Activated CD4-positive, CD25-positive, alpha-beta regulatory T cell (primary cell): ENCODE measurements at regions not wholly inside any gene's neighbourhood (a gene's known extent, or its start where the extent isn't known, plus 50 kb on each side); places are given as distances from the start of the nearest gene placed in this dataset.

Experiments used
- DNase-seq, 4 experiments: peaks; one replicate each; lab custom pipeline; 2025; lab: John Stamatoyannopoulos, UW

DNA sequence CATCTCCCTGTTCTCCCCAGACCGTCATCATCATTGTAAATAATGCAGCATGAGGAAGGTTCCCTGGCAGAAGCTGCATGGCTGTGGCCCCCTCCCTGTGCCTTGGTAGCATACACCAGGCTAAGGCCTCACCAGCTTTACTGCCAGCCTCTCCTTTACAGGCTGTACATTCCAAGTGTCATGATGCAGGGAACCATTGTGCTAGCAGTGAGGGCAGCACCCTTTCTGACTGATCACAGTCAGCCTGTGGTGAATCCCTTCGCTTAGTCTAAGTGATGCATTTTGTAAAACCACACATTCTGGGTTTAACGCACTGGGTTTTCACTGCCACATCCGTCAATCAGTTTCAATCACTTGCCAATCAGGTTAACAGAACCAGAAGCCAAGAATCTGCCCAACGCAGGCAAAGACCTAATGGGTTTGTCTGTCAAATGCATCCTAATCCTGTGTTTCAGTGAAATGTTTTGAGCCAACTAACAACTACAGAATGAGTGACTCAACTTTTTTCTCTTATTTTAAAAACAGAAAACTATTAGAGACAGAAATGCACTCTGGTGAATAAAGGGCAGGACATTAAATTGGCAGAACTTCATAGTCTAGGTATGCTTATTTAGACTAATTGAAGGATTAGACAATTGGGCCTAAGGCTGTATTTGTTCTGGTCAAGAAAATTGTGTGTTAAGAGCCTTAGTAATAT is 225.9 kb upstream of the DPH6 start:
- no peak for DNase-seq

DNA sequence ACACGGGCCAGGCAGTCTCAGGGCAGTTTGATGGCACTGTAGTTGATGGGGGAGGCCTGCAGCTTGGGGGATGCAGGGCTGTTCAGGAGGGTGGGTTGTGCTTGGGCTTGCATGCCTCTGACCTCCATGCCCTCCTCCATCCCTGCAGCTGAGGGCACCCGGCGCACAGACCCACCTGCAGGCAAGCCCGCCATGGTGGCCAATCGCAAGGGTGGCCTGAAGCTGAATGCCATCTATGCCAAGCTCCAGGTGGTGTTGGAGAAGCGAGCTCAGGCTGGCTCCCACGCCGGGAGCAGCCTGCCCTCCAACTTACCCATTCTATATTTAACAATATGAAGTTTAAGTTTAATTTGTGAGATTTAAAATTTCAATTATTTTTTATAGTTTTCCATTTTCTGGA is 228.7 kb upstream of the DPH6 start:
- no peak for DNase-seq

DNA sequence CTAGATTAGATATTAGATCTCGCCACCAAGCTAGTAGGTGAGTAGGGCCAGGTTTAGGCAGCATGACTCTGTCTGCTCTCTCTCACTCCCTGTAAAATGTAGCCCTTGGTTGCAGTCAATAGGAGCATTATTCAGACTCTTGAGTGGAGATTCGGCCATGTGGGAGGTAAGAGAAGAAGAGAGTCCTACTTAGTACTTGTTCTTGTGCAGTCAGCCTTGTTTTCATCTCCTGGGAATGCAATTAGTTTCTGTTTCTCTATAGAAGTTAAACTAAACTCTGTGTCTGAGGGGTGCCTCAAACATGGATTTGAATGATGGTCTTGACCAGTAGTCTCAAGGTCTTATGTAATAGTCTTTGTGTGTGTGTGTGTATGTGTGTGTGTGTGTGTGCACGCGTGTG is 229.5 kb upstream of the DPH6 start:
- no peak for DNase-seq

DNA sequence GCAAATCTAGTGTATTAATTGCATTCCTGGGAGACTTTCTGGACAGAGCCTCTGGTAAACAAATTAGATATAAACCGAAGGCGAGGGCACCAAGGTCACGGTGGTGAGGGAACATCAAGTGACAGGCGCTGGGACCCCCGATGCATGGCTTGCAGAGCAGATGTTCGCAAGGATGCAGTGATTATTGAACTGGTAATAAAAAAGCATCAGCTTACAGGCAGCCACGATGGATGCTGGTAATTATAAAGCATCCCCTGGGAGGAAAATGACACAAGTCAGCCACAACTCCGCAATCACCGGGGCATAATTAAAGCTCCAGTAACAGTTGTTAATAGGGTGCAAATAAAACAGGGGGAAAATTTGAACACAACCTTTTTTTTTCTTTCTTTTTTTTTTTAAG is 231.1 kb upstream of the DPH6 start:
- no peak for DNase-seq

DNA sequence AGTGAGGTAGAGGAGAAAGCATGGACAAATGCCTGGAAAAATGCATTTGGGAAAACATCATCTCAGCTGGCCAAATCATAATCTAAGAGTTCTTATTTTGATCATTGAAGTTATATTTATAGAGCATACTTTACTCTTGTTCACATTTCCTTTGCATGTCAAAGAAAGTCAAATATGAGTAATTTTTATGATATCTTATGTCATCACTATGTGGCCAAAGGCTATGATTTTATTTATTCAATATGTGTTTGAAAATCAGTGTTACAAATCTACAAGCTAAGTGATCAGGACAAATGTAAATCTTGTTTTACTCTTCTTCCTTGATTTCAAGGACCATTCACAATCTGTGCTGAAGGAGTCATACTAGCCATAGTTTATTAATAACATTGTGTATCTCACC is 237.2 kb upstream of the DPH6 start:
- no peak for DNase-seq

DNA sequence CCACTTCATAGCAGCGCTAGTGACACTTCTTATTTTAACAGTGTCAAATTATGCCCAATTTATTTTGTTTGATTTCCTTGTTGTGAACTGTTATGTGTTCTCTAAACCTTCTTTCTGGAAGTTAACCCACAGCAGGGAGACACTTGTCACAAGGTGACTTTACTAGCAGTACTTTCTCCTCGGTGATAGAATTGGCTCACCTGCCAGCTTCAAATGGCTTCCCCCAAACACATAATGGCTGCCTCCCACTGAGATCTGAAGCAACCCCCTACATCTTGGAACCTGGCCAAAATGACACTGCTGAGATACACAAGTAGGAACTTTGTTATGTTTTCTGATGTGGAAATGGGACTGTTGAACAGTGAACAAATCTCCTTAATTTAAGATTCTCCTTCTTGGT is 238.8 kb upstream of the DPH6 start:
- no peak for DNase-seq

DNA sequence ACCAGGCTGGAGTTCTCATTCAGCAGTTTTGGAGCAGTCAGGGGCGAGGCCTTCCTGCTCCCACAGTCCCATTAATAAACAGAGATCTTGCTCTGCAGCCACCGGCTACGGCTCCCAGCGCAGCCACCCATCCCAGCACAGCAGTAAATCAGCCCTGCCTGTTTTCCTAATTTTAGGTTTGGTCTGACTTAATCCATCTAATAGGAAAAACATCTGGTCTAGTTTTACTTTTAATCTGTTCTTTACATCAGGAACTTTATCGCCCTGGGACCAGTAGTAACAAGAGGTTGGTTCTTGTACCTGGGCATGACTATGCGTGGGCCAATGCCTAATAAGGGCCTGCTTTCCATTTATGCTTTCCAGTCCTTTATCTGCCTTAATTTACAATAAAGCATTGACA is 264.0 kb upstream of the DPH6 start:
- DNase-seq: no peak

DNA sequence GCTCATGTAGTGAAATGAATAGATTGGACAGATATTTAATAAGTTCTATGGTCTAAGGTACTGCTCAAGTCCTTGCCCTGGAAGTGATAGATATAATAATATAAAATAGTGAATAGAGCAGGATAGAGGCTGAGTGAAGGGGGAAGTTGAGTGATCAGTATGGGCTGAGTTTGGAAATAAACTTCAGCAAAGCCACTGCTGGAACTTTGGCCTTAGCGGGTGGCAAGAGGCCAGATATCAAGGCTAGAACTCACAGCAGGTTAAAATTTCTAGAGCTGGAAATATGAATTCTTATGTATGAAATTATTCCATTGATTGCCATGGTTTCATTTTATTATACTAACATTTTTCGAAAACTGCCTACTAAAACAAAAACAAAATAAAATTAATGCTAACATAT is 267.6 kb upstream of the DPH6 start:
- no peak for DNase-seq

DNA sequence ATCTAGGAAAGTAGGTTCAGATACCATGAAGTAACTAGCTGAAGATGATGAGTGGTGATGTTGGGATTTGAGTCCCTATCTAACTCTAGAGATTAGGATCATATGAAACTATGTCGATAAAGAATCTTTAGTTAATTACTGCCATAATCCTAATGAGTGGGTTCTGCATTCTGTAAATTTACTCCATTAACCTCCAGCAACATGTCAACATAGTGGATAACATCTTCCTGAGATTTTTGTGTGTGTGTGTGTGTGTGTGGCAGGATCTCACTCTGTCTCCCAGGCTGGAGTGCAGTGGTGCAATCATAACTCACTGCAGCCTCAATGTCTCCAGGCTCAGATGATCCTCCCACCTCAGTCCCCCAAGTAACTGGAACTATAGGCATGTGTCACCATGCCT is 272.9 kb upstream of the DPH6 start:
- no peak for DNase-seq

DNA sequence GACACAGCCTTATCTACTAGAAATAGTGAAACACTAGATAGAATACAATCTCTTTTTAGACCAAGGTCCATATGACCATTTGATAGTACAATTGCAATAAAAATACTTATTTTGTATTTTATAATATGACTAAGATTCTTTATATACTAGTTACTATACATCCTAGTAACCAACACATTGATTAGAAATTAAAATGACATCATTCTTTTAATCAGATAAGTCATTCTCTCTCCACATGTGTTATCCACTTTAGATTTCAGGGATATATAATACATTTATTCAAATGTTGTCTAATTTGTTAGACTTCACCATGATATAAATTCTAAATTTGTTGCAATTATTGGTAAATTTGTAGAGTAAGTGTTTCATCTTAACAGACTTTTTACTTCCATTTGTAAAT is 276.2 kb upstream of the DPH6 start:
- no peak for DNase-seq

DNA sequence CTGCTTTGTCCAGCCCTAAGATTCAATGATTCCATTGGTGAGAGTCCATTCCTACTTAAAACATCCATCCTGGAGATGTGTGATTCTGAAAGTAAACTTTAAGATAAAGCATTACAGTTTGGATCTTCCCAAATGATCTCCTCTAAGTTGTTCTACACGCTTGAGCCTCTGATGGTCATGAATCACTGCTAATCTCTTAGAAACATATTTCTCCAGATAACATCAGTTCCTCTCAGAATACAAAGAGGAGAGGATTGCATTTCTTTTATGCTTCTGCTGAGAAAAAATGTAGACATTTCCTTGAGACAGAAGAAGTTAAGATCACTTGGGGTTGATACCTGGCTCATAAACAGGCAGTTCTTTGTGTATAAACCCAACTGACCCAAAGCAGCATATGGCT is 281.2 kb upstream of the DPH6 start:
- DNase-seq: no peak

DNA sequence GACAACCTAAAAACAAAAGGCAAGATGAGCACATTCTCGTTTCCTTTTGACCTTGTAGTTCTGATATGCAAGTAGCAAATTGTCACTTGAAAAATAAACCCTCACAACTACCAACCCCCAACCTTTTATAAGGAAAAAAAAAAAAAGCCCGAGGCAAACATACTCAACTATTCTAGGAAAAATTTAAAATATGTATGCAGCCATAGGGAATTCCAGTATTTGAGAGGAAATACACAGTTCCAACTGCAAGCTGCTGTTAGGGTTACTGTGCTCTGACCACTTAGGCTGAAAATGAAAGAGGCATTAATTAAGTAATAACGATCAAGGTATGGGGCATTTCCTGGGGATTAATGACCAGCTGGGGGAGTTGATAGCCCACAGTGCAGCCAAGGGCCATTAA is 281.9 kb upstream of the DPH6 start:
- DNase-seq: no peak

DNA sequence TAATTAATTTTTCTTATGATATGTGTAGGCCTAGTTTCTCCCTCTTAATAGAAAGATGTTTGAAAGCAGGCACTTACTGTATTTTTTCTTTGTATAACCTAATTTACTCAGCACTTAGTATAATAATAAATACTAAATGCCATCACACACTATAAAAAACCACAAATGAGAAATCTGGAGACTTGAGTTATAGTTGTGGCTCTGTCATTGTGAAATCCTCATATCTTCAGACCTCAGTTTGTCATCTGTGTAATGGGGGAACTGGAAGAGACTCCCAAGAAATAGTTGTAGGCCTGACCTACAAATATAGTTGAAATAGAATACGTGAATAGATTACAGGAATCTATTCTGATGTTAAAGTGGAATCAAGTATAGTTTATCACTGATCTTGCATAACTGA is 287.6 kb upstream of the DPH6 start:
- DNase-seq: no peak

DNA sequence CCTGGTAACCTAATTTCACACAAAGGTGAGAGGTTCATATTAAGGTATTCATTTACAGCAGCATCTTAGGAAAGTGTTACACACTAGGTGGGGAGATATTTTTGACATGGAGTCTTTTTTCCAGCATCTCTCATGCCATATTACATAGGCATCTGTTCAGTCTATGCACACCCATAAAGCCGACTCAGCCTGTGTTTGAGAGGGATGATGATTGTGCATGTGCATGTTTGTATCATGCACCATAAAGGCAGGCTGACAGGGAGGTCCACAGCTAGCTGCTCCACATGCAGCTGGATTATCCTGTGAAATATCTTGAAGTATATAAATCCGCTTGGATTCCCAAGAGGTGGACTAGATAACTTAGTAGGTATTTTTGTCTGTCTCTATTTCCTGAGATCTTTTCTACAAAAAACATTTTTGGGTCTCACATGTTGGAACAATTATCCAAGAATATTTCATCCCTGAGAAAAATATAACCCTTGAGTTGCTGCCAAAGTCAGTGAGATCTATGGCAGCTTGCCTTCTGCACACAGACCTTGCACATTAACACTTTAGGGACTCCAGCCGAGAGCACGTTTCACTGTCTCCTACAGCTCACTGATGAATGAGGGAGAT is 288.4 kb upstream of the DPH6 start:
- no peak for DNase-seq

DNA sequence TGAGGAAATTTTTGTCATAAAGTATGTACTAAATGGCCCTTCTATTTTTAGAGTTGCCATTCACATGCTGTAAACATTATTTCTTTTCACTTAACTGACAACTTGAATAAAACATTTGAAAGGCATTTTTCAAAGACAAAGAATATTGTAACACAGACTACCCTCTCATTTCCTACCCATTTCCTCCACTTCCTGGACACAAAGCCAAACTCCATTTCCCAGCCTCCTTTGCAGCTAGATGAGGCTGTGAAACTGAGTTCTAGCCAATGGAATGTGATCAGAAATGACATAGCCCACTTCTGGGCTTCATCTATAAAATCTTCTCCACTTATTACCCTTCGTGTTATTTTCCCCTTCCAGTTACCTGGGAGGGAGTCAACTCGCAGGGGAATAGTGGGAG is 288.9 kb upstream of the DPH6 start:
- no peak for DNase-seq

DNA sequence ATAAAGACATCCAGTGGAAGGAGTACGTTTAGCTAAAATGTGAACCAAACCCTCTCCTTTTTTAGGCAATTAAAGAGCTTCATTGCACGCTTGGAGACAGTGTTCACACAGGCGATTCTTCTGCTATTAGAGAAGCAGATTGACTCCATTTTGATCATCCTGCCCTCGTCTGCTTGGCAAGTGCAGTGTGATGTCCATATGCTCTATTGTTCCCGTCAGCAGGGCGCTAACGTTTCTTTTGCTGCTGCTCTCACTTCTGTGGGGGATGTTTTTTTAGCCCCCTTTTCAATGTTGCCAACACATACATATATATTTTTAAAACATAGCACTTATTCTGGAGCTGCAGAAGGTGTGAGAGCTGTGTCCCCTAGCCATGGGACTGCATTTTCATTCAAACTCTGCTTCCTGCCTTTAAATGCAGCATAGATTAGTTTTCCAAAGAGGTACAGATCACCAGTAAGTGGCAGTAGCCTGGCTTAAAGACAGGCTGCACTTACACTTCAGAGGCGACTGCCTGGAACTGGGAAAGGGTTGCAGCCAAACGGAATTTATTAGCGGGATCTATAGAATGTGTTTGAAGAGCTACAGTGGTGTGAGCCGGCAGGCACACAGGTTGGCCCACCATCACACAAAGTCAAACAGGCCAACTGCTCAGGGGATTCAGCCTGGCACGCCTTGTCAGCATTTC is 292.6 kb upstream of the DPH6 start:
- no peak for DNase-seq

DNA sequence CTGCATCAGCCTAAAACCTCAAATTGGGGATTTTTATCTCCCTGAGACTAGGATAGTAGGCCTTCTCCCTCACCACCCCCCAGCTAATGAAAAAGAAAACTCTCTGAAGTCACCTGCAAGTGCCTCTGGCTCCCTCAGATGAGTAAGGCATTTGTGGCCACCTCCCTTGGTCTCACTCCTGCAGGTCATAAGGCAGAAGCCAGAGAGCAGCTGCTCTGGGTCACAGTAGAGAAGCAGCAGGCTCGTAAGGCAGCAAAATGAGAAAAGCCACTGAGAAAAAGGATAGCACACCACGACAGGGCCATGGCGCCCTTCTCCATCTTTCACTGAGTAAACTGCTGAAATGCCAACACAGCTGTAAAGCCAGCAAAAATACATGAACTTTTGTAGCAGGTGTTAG is 296.7 kb upstream of the DPH6 start:
- DNase-seq: no peak

DNA sequence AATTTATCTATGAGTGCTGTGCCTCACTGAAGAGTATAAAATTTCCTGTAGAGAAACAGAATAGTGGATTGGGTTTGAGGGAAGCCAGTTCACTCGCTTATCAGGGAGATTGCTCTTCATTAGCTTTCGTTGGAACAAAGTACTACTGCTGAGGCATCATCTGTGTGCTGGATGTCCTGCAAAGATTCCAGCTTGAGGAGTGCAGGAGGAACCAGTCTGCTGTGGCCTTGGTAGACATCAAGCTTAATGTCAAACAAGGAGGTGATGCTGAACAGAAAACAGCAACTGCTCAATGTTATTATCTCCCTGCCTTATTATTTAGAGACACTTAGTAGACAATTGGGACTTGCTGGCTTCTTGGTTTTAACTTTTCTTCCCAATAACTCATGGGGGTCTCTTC is 297.5 kb upstream of the DPH6 start:
- DNase-seq: no peak

DNA sequence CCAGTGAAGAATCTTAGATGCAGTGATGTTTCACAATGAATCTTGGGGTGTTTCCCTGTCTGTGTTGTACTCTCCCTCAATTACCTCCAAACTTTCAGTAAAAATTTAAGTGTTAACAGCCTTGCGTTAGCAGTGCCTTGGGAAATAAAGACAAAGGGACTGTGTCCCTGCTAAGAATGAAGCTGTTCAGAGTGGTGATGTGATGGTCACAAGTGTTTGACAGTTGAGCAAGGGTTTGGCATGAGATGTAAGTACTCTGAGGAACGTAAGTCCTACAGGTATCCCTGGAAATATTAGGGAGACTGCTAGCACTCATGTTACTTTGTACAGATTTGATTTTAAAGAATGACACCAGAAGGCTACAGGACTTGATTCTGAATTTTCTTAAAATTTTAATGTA is 304.3 kb upstream of the DPH6 start:
- DNase-seq: no peak

DNA sequence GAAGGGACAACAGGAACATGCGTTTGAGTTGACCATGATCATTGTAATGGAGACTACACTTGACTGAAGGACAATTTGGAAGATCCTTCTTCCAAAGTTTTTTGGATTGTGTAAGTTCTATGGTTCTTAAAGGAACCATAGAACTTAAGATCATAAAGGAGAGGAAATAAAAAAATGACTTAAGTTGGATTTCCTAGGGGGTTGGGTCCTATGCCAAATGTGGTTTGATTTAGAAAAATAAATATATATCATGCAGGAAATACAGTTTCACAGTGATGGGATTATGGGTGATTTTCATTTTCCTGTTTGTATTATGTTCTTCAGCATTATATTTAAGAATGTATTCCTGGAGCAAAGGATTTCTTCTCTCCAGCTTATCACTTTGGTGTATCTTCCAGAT is 305.5 kb upstream of the DPH6 start:
- DNase-seq: no peak

DNA sequence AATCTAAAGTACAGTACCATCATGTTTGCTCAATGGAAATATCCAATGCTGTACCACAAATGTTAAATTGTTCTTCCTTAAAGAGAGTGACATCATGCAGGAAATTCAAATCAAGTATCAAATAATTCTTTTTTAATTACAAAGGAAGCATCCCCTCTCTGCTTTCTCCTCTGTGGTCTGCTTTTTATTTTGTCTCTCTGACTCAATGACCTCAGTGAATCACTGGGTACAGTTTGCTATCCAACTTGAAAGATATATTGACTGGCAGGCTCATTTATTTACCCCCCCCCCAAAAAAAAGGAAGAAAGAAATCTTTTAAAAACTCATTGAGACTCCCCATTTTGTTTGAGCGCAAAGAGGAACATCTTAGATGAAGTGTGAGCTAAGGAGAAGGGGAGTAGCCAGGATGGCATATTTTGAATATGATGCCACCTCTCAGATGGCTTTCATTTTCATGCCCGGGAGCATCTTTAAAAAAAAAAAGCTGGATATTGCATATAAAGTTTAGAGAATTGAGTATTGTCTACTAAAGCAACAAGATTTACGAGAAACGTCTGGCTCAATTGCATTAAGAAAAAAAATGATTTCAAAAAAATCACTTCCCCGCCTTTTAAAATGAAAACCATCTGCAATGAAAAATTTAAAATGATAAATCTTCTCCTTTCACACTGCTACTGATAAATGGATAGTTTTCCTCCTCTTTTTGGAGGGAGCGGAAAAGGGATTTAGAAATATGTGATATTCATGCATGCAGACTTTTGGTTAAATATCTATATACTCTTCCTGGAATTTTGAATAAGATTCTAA is 307.1 kb upstream of the DPH6 start:
- no peak for DNase-seq

DNA sequence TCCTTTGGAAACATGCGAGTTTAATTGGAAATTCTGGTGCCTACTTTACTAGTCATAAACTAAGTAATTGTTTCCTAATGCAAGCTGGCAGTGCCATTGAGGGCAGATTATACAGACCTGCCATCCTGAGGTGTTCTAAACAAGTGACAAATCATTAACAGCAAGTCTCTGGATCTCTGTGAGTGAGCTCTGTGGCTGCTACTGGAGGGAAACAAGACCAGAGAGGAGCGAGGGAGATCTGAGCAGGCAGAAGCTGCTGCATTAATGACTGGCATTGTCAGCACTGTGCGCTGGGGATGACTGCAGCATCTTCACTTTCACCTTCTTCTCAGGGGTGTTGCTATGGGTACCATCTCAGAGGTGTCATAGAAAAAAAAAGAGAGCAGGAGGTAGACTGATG is 308.4 kb upstream of the DPH6 start:
- DNase-seq: no peak
